IMR-90 (cell line): ENCODE measurements at regions not wholly inside any gene's neighbourhood (a gene's known extent, or its start where the extent isn't known, plus 50 kb on each side); places are given as distances from the start of the nearest gene placed in this dataset.

Experiments
- ATAC-seq: fragments of 200-7000 bp; cut with Tn5 transposase; 2 replicates; pipeline ENCODE4 v1.9.1; 2020; ENCODE audit warnings: low read depth, mild to moderate bottlenecking, moderate library complexity
- BruUV-seq: library from RNA; stranded (reverse); fragments of 400-500 nt; replicated peaks from 2 replicates; lab custom pipeline; 2021; lab: Mats Ljungman, UMichigan
- CTCF ChIA-PET: fragments of 300-600 bp; formaldehyde crosslinking; extraction: SDS; loops from one replicate; lab custom pipeline; 2021; ENCODE audit warnings: antibody characterized with exemption; lab: Yijun Ruan, JAX
- POLR2A ChIA-PET: fragments of 300-600 bp; sonication (Branson Sonifier 250); formaldehyde crosslinking; loops from one replicate; lab custom pipeline; 2022; ENCODE audit warnings: antibody characterized with exemption; ENCODE audit not compliant: unreplicated experiment; lab: Charles Lee
- DNase-seq: peaks from one replicate; pipeline ENCODE4 v3.0.0; 2013
- H2AFZ ChIP-seq: replicated peaks from 2 replicates; pipeline ENCODE3; 2013; ENCODE audit warnings: low read length, mild to moderate bottlenecking; ENCODE audit not compliant: poor library complexity
- H2AK5ac ChIP-seq: 2 replicates; pipeline ENCODE4 v1.6.1; 2013; ENCODE audit warnings: low read depth, low read length, inconsistent platforms
- H2AK9ac ChIP-seq: replicated peaks from 2 replicates; pipeline ENCODE3; 2013; ENCODE audit warnings: mild to moderate bottlenecking, low read depth, low read length, moderate library complexity; ENCODE audit not compliant: poor library complexity
- H2BK120ac ChIP-seq: 2 replicates; pipeline ENCODE4 v1.6.1; 2013; ENCODE audit warnings: low read depth, low read length, inconsistent platforms
- H2BK15ac ChIP-seq: 3 replicates; pipeline ENCODE4 v1.6.1; 2013; ENCODE audit warnings: low read depth, low read length, inconsistent platforms
- H2BK20ac ChIP-seq: 2 replicates; pipeline ENCODE4 v1.6.1; 2013; ENCODE audit warnings: low read depth, mild to moderate bottlenecking, inconsistent platforms, low read length, moderate library complexity
- H2BK5ac ChIP-seq: 2 replicates; pipeline ENCODE4 v1.6.1; 2013; ENCODE audit warnings: mild to moderate bottlenecking, low read depth, low read length, inconsistent platforms; ENCODE audit not compliant: poor library complexity, severe bottlenecking
- H3K14ac ChIP-seq: replicated peaks from 2 replicates; pipeline ENCODE4 v1.6.1; 2013; ENCODE audit warnings: low read depth, low read length, inconsistent platforms
- H3K18ac ChIP-seq: 2 replicates; pipeline ENCODE4 v1.6.1; 2013; ENCODE audit warnings: low read depth, low read length, control low read depth
- H3K23ac ChIP-seq: 2 replicates; pipeline ENCODE4 v1.6.1; 2013; ENCODE audit warnings: low read depth, low read length, inconsistent platforms
- H3K27ac ChIP-seq: 2 replicates; pipeline ENCODE4 v1.5.1; 2013; ENCODE audit warnings: mild to moderate bottlenecking, control low read depth, low read length; ENCODE audit not compliant: insufficient read depth
- H3K27me3 ChIP-seq: 2 replicates; pipeline ENCODE4 v1.6.1; 2013; ENCODE audit warnings: low read length; ENCODE audit not compliant: control insufficient read depth, insufficient read depth
- H3K36me3 ChIP-seq: 2 replicates; pipeline ENCODE4 v1.6.1; 2013; ENCODE audit warnings: low read length, mixed read lengths; ENCODE audit not compliant: control insufficient read depth, insufficient read depth
- H3K4ac ChIP-seq: 2 replicates; pipeline ENCODE4 v1.6.1; 2013; ENCODE audit warnings: low read depth, low read length, inconsistent platforms
- H3K4me1 ChIP-seq: 2 replicates; pipeline ENCODE4 v1.6.1; 2013; ENCODE audit warnings: low read length, mixed read lengths; ENCODE audit not compliant: control insufficient read depth, insufficient read depth
- H3K4me2 ChIP-seq: 2 replicates; pipeline ENCODE4 v1.6.1; 2013; ENCODE audit warnings: low read depth, mild to moderate bottlenecking, control low read depth, low read length, moderate library complexity
- H3K4me3 ChIP-seq: 2 replicates; pipeline ENCODE4 v1.5.1; 2013; ENCODE audit warnings: low read depth, mild to moderate bottlenecking, control low read depth, low read length, moderate library complexity; ENCODE audit not compliant: insufficient read depth
- H3K56ac ChIP-seq: 2 replicates; pipeline ENCODE4 v1.6.1; 2013; ENCODE audit warnings: low read length, inconsistent platforms; ENCODE audit not compliant: insufficient read depth; ENCODE audit errors: extremely low read depth
- H3K79me1 ChIP-seq, 2 experiments: 2 replicates each; pipeline ENCODE4 v1.6.1; 2013; ENCODE audit warnings: low read length in 2 of 2, inconsistent platforms in 1 of 2, low read depth in 1 of 2
- H3K9ac ChIP-seq: 2 replicates; pipeline ENCODE4 v1.6.1; 2013; ENCODE audit warnings: low read depth, low read length, control low read depth
- H3K9me1 ChIP-seq: 2 replicates; pipeline ENCODE4 v1.6.1; 2013; ENCODE audit warnings: low read length, inconsistent platforms; ENCODE audit not compliant: insufficient read depth
- H3K9me3 ChIP-seq: 2 replicates; pipeline ENCODE4 v1.6.1; 2013; ENCODE audit warnings: low read length; ENCODE audit not compliant: control insufficient read depth, insufficient read depth
- H4K20me1 ChIP-seq: 2 replicates; pipeline ENCODE4 v1.6.1; 2013; ENCODE audit warnings: low read length, inconsistent platforms; ENCODE audit not compliant: insufficient read depth
- H4K5ac ChIP-seq: 2 replicates; pipeline ENCODE4 v1.6.1; 2013; ENCODE audit warnings: mild to moderate bottlenecking, low read depth, low read length, control low read depth
- H4K8ac ChIP-seq, 2 experiments: 2 replicates each; pipeline ENCODE4 v1.6.1; 2013; ENCODE audit warnings: low read depth in 2 of 2, low read length in 2 of 2, control low read depth in 1 of 2, inconsistent platforms in 1 of 2
- H4K91ac ChIP-seq: 2 replicates; pipeline ENCODE4 v1.6.1; 2013; ENCODE audit warnings: low read depth, low read length, inconsistent platforms; ENCODE audit not compliant: insufficient read depth
- CEBPB ChIP-seq: IDR thresholded peaks from 2 replicates; pipeline ENCODE4 v1.6.1; 2012; ENCODE audit warnings: low read depth, low read length, improper control_type of control experiment
- CHD1 ChIP-seq: IDR thresholded peaks from 2 replicates; pipeline ENCODE4 v1.6.1; 2012; ENCODE audit warnings: low read depth, low read length, improper control_type of control experiment
- FOS ChIP-seq: fragments of 150-350 bp; IDR thresholded peaks from 2 replicates; pipeline ENCODE4 v1.6.1; 2016; ENCODE audit warnings: low read depth, low read length
- MAFK ChIP-seq: IDR thresholded peaks from 2 replicates; pipeline ENCODE4 v1.6.1; 2012; ENCODE audit warnings: low read depth, low read length, improper control_type of control experiment
- MAZ ChIP-seq: IDR thresholded peaks from 2 replicates; pipeline ENCODE4 v1.6.1; 2012; ENCODE audit warnings: low read depth, mild to moderate bottlenecking, low read length, improper control_type of control experiment, moderate library complexity, borderline replicate concordance
- NFE2L2 ChIP-seq: fragments of 150-350 bp; IDR thresholded peaks from 2 replicates; pipeline ENCODE4 v1.6.1; 2016; ENCODE audit warnings: low read depth, mild to moderate bottlenecking, low read length
- POLR2A ChIP-seq: IDR thresholded peaks from 2 replicates; pipeline ENCODE4 v1.6.1; 2012; ENCODE audit warnings: mild to moderate bottlenecking, low read depth, low read length
- RCOR1 ChIP-seq: IDR thresholded peaks from 2 replicates; pipeline ENCODE4 v1.6.1; 2012; ENCODE audit warnings: mild to moderate bottlenecking, low read length, improper control_type of control experiment; ENCODE audit not compliant: insufficient replicate concordance
- RFX5 ChIP-seq: IDR thresholded peaks from 2 replicates; pipeline ENCODE4 v1.8.0; 2012; ENCODE audit warnings: low read depth, mild to moderate bottlenecking, low read length, moderate library complexity
- SMC3 ChIP-seq: fragments of 150-350 bp; IDR thresholded peaks from 2 replicates; pipeline ENCODE4 v1.6.1; 2016; ENCODE audit warnings: low read depth, mild to moderate bottlenecking, antibody characterized with exemption, low read length, moderate library complexity
- WGBS, 2 experiments: methylation state at CpG; one replicate each; pipeline versions ENCODE4 v1.1.5 to v1.1.7; 2013; ENCODE audit warnings: missing lambda C conversion rate in 2 of 2; ENCODE audit not compliant: insufficient read length in 1 of 2; ENCODE audit errors: extremely low coverage in 2 of 2; 5-methylcytosine and 5-hydroxymethylcytosine counted together
- dilution Hi-C: fragments of 300-500 bp; cut with HindIII; formaldehyde crosslinking; loops from one replicate; pipeline ENCODE4 v1.14.3; 2018; ENCODE audit warnings: low sequenced_read_pairs; ENCODE audit not compliant: unreplicated experiment
- in situ Hi-C: fragments of 300-500 bp; cut with MboI; formaldehyde crosslinking; loops from 3 replicates; pipeline ENCODE4 v1.14.3; 2019; ENCODE audit warnings: low sequenced_read_pairs, inconsistent platforms, mixed read lengths
- intact Hi-C: fragments of 100-400 bp; cut with micrococcal nuclease; formaldehyde crosslinking; loops from 2 replicates; pipeline ENCODE4 v1.10.0; 2022
- TF ChIP-seq, protein P1 (sequence below): fragments of 150-350 bp; IDR thresholded peaks from 2 replicates; pipeline ENCODE4 v1.6.1; 2017; ENCODE audit warnings: mild to moderate bottlenecking, antibody characterized with exemption, low read length, low read depth
- TF ChIP-seq, protein P2 (sequence below): fragments of 150-350 bp; IDR thresholded peaks from 2 replicates; pipeline ENCODE4 v1.6.1; 2016; ENCODE audit warnings: low read depth, mild to moderate bottlenecking, low read length, moderate library complexity, borderline replicate concordance
- TF ChIP-seq, protein P3 (sequence below): conservative IDR thresholded peaks from 2 replicates; pipeline ENCODE4 v1.5.1; 2012; ENCODE audit warnings: mild to moderate bottlenecking, low read depth, low read length, improper control_type of control experiment

DNA sequence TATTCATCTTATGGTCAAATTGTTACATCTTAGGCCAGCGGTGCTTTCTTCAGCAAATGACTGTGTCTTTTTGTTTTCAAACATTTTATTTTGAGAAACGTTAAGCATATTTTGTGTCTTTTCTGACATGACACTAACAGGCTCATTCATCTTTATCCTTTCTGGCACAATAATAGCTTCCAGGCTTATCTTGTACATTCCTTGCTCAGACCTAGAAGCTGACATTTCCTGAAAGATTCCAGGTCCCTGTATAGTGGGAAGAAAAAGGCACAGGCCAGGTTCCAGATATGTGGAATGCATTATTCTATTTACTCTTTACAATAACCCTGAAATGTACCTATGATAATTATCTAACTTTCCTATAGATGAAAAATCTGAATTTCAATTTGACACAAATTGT is 379.1 kb upstream of the B3GAT1 start:
- intact Hi-C loops = no loop called here
- H4K5ac ChIP-seq = no peak overlapping the region
- no peak overlapping the region for H3K9ac ChIP-seq
- no peak overlapping the region for H3K23ac ChIP-seq
- H3K4ac ChIP-seq = no peak overlapping the region
- in situ Hi-C loops = no loop called here
- H2BK5ac ChIP-seq = no peak overlapping the region
- no peak overlapping the region for H2BK120ac ChIP-seq
- H4K91ac ChIP-seq = no peak overlapping the region
- H2AK9ac ChIP-seq = no peak overlapping the region
- no peaks in the 10 kb centered on the region for H3K27me3 ChIP-seq
- no TSS peak for BruUV-seq
- no peak overlapping the region for H3K14ac ChIP-seq
- H3K27ac ChIP-seq = no peak overlapping the region
- H3K9me1 ChIP-seq = no peaks in the 10 kb centered on the region
- no peak for TF ChIP-seq POLR2A
- TF ChIP-seq SMC3 = no peak
- TF ChIP-seq FOS = no peak
- TF ChIP-seq NFE2L2 = no peak
- TF ChIP-seq, protein P1, sequence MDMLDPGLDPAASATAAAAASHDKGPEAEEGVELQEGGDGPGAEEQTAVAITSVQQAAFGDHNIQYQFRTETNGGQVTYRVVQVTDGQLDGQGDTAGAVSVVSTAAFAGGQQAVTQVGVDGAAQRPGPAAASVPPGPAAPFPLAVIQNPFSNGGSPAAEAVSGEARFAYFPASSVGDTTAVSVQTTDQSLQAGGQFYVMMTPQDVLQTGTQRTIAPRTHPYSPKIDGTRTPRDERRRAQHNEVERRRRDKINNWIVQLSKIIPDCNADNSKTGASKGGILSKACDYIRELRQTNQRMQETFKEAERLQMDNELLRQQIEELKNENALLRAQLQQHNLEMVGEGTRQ = no peak
- no peak for TF ChIP-seq CEBPB
- no peak for TF ChIP-seq MAZ
- TF ChIP-seq RFX5 = no peak
- TF ChIP-seq, protein P2, sequence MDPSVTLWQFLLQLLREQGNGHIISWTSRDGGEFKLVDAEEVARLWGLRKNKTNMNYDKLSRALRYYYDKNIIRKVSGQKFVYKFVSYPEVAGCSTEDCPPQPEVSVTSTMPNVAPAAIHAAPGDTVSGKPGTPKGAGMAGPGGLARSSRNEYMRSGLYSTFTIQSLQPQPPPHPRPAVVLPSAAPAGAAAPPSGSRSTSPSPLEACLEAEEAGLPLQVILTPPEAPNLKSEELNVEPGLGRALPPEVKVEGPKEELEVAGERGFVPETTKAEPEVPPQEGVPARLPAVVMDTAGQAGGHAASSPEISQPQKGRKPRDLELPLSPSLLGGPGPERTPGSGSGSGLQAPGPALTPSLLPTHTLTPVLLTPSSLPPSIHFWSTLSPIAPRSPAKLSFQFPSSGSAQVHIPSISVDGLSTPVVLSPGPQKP = no peak
- TF ChIP-seq, protein P3, sequence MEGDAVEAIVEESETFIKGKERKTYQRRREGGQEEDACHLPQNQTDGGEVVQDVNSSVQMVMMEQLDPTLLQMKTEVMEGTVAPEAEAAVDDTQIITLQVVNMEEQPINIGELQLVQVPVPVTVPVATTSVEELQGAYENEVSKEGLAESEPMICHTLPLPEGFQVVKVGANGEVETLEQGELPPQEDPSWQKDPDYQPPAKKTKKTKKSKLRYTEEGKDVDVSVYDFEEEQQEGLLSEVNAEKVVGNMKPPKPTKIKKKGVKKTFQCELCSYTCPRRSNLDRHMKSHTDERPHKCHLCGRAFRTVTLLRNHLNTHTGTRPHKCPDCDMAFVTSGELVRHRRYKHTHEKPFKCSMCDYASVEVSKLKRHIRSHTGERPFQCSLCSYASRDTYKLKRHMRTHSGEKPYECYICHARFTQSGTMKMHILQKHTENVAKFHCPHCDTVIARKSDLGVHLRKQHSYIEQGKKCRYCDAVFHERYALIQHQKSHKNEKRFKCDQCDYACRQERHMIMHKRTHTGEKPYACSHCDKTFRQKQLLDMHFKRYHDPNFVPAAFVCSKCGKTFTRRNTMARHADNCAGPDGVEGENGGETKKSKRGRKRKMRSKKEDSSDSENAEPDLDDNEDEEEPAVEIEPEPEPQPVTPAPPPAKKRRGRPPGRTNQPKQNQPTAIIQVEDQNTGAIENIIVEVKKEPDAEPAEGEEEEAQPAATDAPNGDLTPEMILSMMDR = no peak
- TF ChIP-seq RCOR1 = no peak
- no peak for TF ChIP-seq CHD1
- TF ChIP-seq MAFK = no peak
- H4K20me1 ChIP-seq = no peaks in the 10 kb centered on the region
- no peak overlapping the region for H4K8ac ChIP-seq
- H3K9me3 ChIP-seq = peaks cover 21% of the 10 kb centered on the region
- H2BK20ac ChIP-seq = no peak overlapping the region
- no peaks in the 10 kb centered on the region for H3K36me3 ChIP-seq
- no peaks in the 10 kb centered on the region for H3K79me1 ChIP-seq
- H3K56ac ChIP-seq = no peak overlapping the region
- dilution Hi-C loops = no loop called here
- H2AFZ ChIP-seq = no peak overlapping the region
- no peak overlapping the region for H2AK5ac ChIP-seq
- no peak overlapping the region for H3K4me3 ChIP-seq
- POLR2A ChIA-PET = no interaction called here
- CTCF ChIA-PET = no interaction called here
- DNase-seq (no peak), ATAC-seq (no peak)
- no CpG with 5 or more reads among the region's 2 CpGs for WGBS, 2 experiments
- no peak overlapping the region for H3K4me2 ChIP-seq
- H2BK15ac ChIP-seq = no peak overlapping the region
- no peaks in the 10 kb centered on the region for H3K4me1 ChIP-seq
- no peak overlapping the region for H3K18ac ChIP-seq
